NCI-H446 (cell line): ENCODE measurements at regions not wholly inside any gene's neighbourhood (a gene's known extent, or its start where the extent isn't known, plus 50 kb on each side); places are given as distances from the start of the nearest gene placed in this dataset.
"Not testable (repeated sequence)": the region's sequence is repeated elsewhere in the genome, so short reads cannot be mapped to it uniquely, and the experiment has no call there.

Experiments used
- DNase-seq, 2 experiments: peaks; one replicate each; lab custom pipeline; 2025; lab: John Stamatoyannopoulos, UW

DNA sequence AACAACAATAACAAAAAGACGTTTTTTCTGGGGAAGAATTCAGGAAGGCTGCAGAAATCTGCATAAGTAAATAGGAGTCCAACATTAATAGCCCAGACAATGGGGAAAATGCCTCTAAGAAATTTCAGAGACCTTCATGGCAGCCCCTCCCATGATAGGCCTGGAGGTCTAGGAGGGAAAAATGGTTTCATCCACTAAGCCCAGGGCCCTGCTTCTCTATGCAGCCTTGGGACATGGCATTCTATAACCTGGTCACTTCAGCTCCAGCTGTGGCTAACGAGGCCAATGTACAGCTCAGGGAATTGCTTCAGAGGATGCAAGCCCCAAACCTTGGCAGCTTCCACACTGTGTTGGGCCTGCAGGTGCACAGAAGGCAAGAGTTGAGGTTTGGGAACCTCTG is 125.6 kb upstream of the GMNC start:
- no peak for DNase-seq

DNA sequence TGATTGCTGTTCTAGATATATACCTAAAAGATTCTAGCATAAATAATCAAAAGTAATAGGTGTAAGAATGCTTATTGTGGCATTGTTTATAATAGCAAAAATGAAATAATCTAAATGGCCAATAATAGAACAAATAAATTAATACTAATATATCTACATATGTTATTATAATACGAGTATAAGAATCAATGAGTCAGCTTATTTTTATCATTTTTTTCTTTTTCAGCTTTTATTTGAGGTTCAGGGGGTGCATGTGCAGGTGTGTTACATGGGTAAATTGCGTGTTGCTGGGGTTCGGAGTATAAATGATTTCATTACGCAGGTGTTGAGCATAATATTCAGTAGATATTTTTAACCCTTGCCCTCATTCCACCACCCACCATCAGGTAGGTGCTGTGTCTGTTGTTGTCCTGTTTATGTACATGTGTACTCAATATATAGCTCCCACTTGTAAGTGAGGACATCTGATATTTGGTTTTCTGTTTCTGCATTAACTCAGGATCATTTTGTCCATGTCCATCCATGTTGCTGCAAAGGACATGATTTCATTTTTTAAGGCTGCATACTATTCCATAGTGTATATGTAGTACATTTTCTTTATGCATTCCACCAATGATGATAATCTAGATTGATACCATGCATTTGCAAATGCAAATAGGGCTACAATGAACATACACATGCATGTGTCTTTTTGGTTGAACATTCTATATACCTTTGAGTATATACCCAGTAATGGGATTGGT is 122.2 kb upstream of the GMNC start:
- no peak for DNase-seq

DNA sequence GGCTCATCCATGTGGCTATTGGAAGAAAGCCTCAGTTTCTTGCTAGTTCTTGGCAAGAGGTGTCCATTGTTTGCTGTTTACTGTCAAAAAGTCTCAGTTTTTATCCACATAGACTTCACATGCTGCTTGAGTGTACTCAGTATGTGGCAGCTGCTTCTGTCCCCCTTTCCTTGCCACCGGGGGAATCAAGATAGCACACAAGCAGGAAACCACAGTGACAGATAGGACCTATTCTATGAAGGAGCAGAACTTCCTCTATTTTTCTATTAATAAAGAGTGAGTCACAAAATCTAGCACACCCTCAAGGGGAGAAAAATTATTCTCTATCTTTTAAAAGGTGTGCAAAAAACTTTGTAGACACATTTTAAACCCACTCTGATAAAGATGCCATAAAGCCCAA is 121.4 kb upstream of the GMNC start:
- DNase-seq, result no peak

DNA sequence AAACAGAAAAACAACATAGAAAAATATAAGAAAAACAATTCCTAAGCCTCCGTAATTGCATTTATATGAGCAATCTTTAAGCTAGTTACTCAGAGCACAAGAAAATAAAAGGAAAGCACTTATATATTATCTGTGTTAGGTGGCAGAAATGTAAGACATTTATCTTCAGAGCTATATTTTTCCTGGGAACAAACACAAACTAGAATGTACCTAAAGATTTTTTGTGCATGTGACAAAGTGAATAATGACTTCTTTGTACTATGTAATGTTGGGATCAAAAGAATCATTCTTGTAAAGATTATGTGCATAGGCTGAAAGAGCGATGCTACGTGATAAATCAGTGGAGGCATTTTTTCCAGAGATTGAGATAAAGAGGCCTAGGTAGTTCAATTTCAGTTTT is 111.3 kb upstream of the GMNC start:
- no peak for DNase-seq

DNA sequence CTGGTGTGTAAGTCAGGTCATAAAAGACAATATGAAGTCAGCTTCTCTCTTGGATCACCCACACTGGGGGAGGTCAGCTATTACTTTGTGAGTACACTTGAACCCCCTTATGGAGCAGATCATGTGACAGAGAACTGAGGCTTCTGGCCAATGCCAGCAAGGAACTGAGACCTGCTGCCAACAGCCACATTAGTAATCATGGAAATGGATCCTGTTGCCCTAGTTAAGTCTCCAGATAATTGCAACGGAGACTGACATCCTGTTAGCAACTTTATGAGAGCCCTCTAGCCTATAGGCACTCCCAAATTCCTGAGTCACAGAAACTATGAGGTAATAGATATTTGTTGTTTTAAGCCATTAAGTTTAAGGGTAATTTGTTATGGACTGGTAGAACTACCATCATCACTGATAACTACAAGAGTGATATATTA is 110.4 kb upstream of the GMNC start:
- DNase-seq, result peak in 1 of 2 experiments; percentile 11

DNA sequence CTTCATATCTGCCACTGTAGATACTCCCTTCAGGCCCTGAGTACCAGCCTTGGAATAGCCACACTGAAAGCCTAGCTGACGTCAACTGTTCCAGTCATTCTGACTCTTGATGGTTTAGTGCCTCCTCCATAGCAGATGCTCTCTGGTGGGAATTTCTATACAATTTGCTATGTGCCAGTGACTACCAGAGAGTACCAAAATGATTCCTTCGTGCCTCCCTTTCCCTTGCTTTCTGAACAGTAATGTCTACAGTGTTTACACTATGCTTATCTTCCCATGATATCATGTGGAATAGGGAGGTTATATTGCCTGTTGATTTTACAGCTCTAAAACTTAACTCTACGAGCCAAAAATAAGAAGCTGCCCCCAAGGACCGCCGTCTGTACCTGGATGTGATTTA is 109.7 kb upstream of the GMNC start:
- no peak for DNase-seq

DNA sequence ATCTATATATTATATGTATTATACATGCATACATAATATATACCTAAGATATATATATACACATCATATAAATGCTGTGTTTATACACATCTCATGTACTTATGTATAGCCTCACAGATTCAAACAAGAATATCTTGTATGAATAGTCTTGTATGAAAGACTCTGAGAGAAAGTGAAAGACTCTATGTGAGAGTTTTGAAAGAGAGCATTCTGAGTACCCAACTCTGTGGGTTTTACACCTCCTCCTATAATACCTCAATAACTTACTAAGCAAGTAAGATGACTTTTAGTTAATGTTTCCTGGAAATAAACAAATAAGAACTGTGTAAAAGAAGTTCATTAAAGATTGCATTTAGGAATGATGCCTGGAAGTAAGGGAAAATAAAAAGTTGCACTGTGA is 108.1 kb upstream of the GMNC start:
- no peak for DNase-seq

DNA sequence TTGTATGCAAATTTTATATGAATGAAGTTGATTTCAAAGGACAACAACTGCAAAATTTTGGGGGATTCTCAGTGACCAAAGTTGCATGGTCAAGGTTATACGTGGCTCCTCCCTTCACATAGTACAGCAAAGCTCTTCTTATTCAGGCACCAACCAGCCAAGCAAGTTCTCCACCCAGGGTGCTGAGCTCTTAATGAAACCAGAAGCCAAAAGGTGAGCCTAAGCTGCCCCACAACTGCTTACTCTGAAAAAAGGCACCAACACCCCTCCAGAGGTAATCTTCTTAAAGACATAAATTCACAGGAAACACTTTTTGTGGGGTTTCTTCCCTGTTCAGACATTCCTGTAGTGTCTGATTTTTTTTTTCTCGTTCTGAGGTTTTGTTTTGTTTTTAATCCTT is 106.1 kb upstream of the GMNC start:
- no peak for DNase-seq

DNA sequence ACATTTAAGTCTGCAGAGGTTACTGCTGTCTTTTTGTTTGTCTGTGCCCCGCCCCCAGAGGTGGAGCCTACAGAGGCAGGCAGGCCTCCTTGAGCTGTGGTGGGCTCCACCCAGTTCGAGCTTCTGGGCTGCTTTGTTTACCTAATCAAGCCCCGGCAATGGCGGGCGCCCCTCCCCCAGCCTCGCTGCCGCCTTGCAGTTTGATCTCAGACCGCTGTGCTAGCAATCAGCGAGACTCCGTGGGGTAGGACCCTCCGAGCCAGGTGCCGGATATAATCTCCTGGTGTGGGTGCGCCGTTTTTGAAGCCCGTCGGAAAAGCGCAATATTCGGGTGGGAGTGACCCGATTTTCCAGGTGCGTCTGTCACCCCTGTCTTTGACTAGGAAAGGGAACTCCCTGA is 102.4 kb upstream of the GMNC start:
- DNase-seq, result not testable (repeated sequence)

DNA sequence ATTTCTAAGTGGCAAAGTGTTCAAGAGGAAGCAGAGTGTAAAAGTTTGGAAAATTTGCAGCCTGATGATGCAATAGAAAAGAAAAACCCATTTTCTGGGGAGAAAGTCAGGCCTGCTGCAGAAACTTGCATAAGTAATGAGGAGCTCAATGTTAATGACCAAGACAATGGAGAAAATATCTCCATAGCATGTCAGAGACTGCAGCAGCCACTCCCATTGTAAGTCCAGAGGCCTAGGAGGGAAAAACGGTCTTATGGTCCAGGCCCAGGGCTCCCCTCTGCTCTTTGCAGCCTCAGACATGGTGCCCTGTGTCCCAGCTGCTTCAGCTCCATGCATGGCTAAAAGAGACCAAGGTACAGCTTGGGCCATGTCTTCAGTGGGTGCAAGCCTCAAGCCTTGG is 96.6 kb upstream of the GMNC start:
- no peak for DNase-seq

DNA sequence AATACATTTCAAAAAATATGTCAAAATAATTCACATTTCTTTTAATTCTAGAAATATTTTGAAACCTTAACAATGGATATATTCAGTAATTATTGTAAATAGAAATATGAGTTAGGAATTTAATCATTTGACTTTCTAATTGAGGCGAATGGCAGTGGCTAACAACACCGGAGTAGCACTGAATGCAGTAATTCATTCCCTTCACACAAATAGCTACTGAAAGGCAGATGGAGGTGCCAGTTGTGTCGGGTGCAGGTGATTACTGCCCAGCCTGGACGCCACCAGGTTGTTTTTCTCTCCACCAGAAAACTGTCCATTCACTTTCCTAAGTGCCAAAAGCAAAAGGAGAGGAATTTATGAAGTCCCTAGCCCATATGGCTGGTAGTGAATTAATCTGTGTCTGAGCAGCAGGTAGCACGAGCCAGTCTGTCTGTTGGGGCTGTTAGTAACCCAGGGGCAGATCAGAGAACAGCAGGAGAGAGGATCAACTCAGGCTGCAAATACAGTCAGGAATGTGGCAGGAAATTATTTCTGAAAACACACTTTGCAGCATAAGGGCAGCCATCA is 79.3 kb upstream of the GMNC start:
- DNase-seq, result peak in 1 of 2 experiments; percentile 32

DNA sequence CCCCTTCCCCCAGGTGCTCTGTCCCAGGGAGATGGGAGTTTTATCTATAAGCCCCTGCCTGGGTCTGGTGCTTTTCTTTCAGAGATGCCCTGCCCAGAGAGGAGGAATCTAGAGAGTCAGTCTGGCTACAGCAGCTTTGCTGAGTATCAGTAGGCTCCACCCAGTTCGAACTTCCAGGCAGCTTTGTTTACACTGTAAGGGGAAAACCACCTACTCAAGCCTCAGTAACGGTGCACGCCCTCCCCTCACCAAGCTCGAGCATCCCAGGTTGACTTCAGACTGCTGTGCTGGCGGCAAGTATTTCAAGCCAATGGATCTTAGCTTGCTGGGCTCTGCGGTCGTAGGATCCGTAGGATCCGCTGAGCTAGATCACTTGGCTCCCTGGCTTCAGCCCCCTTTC is 72.1 kb upstream of the GMNC start:
- DNase-seq, result not testable (repeated sequence)

DNA sequence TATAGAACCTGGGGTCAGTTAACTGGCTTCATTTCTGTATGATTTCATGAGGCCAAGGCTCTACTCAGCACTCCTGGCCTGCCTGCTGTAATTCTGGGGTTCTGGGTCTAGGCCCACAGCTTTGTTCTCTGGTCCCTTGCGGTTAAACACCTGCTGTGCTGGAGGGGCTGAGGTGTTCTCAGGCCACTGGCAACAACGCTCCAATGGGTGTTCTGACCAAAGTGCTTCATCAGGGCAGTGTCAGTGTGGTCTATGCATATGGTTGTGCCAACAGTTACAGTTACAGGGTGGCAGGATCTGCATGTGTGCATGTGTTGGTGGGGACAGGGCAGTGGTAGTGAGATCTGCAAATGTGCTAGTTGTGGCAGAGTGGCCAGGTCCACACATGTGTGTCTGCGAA is 64.1 kb upstream of the GMNC start:
- no peak for DNase-seq

DNA sequence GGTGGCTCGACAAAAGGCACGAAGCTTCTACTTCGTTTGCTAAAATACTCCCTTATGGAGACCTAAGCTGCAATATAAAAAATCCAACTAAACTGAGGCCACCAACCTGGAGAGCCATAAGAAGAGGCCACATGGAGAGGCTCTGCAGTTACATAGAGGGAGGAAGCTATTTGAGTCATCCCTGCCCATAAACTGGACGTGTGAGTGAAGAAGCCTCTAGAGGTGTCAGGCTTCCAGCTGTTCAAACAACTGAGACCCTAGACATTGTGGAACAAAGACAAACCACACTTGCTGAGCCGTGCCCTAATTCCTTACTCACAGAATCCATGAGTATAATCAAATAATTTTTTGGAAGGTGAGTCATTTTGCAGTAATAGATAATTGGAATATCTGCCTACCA is 50.2 kb upstream of the GMNC start:
- DNase-seq, result no peak
